WTC11 (cell line): ENCODE measurements at regions not wholly inside any gene's neighbourhood (a gene's known extent, or its start where the extent isn't known, plus 50 kb on each side); places are given as distances from the start of the nearest gene placed in this dataset.

Source experiments
- FOXK1 ChIP-seq: sonication (generic); formaldehyde crosslinking; IDR thresholded peaks from 2 replicates; pipeline ENCODE4 v1.8.0; 2022; ENCODE audit warnings: mild to moderate bottlenecking, moderate library complexity, missing genetic modification reagents
- RORB ChIP-seq: fragments of 250-450 bp; sonication (Bioruptor Pico); IDR thresholded peaks from 2 replicates; pipeline ENCODE4 v1.9.0; 2021; ENCODE audit warnings: mild to moderate bottlenecking
- ZBTB21 ChIP-seq: sonication (generic); formaldehyde crosslinking; IDR thresholded peaks from 2 replicates; pipeline ENCODE4 v1.8.1; 2023; ENCODE audit warnings: mild to moderate bottlenecking, missing genetic modification reagents, borderline replicate concordance
- TF ChIP-seq, protein P1 (sequence below): fragments of 200-600 bp; IDR thresholded peaks from 2 replicates; pipeline ENCODE4 v1.8.0; 2022; ENCODE audit warnings: antibody characterized with exemption
- TF ChIP-seq, protein P2 (sequence below): sonication (generic); formaldehyde crosslinking; IDR thresholded peaks from 2 replicates; pipeline ENCODE4 v1.8.1; 2023; ENCODE audit warnings: mild to moderate bottlenecking, missing genetic modification reagents, moderate library complexity
- TF ChIP-seq, protein P3 (sequence below): sonication (generic); formaldehyde crosslinking; conservative IDR thresholded peaks from 2 replicates; pipeline ENCODE4 v1.8.1; 2022; ENCODE audit warnings: mild to moderate bottlenecking, missing genetic modification reagents

DNA sequence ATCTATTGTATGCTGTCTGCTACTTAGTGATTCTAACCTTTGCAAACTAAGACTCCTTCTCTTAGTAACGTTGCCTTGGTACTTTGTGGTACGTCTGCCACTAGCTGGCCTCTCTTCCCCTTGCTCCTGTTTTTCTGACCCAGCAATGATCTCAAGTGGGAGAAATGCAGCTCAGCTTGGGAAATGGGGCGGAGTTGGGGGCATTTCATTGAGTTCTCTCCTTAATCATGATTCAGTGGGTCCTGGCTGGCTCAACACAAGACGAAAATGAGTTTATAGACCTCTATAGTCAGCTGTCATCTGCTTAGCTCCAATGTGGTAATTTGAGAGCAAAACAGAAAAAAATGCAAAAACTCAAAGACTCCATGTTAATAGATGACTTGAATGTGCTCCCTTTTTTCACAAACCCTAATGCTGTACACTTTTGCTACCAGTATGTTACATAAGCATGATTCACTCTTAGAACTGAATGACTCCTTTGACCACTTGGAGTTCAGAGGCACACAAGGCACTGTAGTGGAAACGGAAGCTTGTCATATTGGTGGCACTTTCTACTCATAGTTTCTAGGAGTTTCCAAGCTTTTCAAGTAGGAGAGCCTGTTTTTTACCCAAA is 55.3 kb upstream of the SOX4 start:
- TF ChIP-seq RORB (CRISPR knock-in tag) (no peak), FOXK1 (no peak), ZBTB21 (CRISPR knock-in tag) (no peak)
- TF ChIP-seq, protein P1, sequence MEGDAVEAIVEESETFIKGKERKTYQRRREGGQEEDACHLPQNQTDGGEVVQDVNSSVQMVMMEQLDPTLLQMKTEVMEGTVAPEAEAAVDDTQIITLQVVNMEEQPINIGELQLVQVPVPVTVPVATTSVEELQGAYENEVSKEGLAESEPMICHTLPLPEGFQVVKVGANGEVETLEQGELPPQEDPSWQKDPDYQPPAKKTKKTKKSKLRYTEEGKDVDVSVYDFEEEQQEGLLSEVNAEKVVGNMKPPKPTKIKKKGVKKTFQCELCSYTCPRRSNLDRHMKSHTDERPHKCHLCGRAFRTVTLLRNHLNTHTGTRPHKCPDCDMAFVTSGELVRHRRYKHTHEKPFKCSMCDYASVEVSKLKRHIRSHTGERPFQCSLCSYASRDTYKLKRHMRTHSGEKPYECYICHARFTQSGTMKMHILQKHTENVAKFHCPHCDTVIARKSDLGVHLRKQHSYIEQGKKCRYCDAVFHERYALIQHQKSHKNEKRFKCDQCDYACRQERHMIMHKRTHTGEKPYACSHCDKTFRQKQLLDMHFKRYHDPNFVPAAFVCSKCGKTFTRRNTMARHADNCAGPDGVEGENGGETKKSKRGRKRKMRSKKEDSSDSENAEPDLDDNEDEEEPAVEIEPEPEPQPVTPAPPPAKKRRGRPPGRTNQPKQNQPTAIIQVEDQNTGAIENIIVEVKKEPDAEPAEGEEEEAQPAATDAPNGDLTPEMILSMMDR: no peak
- TF ChIP-seq, protein P2, sequence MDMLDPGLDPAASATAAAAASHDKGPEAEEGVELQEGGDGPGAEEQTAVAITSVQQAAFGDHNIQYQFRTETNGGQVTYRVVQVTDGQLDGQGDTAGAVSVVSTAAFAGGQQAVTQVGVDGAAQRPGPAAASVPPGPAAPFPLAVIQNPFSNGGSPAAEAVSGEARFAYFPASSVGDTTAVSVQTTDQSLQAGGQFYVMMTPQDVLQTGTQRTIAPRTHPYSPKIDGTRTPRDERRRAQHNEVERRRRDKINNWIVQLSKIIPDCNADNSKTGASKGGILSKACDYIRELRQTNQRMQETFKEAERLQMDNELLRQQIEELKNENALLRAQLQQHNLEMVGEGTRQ (CRISPR knock-in tag): no peak
- TF ChIP-seq, protein P3, sequence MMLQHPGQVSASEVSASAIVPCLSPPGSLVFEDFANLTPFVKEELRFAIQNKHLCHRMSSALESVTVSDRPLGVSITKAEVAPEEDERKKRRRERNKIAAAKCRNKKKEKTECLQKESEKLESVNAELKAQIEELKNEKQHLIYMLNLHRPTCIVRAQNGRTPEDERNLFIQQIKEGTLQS: no peak
